ENCODE measurements at regions not wholly inside any gene's neighbourhood (a gene's known extent, or its start where the extent isn't known, plus 50 kb on each side); places are given as distances from the start of the nearest gene placed in this dataset.

DNA sequence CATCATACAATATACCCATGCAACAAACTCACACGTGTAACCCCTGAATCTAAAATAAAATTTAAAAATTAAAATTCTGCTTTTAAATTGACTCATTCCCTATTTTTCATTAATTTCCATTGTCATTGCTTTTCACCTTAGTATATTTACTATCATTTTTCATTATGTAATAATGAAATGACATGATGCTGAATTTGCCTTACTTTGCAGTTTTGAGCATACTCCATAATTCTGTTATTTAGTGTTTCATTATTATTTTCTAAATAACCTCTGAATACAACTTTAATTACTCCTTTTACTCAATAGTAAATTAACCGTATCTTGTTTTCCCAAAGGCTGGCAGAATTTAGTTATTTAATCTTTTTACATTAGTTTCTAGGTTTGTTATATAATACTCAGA is 719.6 kb downstream of the DOK5 start:
- TF ChIP-seq CTCF (conservative IDR thresholded peaks at IDR 0.05) (no peak), ZFX (IDR thresholded peaks at IDR 0.05) (no peak)
